Suprapubic skin (tissue), 4 donors: ENCODE measurements at regions not wholly inside any gene's neighbourhood (a gene's known extent, or its start where the extent isn't known, plus 50 kb on each side); places are given as distances from the start of the nearest gene placed in this dataset.

ENCODE experiments used
- DNase-seq, 2 donors: peaks; one replicate each; pipeline ENCODE4 v3.0.0-alpha.2; 2019; ENCODE audit warnings: low spot score in 2 of 2
- H3K27ac ChIP-seq: fragments of 200-600 bp; sonication (generic); one replicate; pipeline ENCODE4 v1.5.1; 2019
- H3K27me3 ChIP-seq: fragments of 200-600 bp; sonication (generic); one replicate; pipeline ENCODE4 v1.5.1; 2019
- H3K36me3 ChIP-seq: fragments of 200-600 bp; sonication (generic); one replicate; pipeline ENCODE4 v1.5.1; 2019
- H3K4me1 ChIP-seq: fragments of 200-600 bp; sonication (generic); one replicate; pipeline ENCODE4 v1.5.1; 2019
- H3K4me3 ChIP-seq: fragments of 200-600 bp; sonication (generic); one replicate; pipeline ENCODE4 v1.5.1; 2019; ENCODE audit warnings: mild to moderate bottlenecking
- H3K9me3 ChIP-seq: fragments of 200-600 bp; sonication (generic); one replicate; pipeline ENCODE4 v1.5.1; 2019
- CTCF ChIP-seq, 2 donors: fragments of 200-600 bp in 1 of 2; fragments of 450-650 bp in 1 of 2; sonication (generic) in 1 of 2; IDR thresholded peaks; one replicate each; pipeline ENCODE4 v1.5.1; 2016 to 2019; ENCODE audit warnings: antibody characterized with exemption in 2 of 2, mild to moderate bottlenecking in 1 of 2, moderate library complexity in 1 of 2
- EP300 ChIP-seq: sonication (generic); formaldehyde crosslinking; IDR thresholded peaks from one replicate; pipeline ENCODE4 v1.6.1; 2017; ENCODE audit warnings: antibody characterized with exemption
- POLR2A ChIP-seq, 2 donors: fragments of 450-650 bp; IDR thresholded peaks; one replicate each; pipeline ENCODE4 v1.6.1; 2017; ENCODE audit warnings: antibody characterized with exemption in 2 of 2, mild to moderate bottlenecking in 2 of 2, moderate library complexity in 2 of 2
- POLR2AphosphoS5 ChIP-seq, 3 donors: sonication (generic); formaldehyde crosslinking; IDR thresholded peaks; one replicate each; pipeline ENCODE4 v1.6.1; 2017; ENCODE audit warnings: antibody characterized with exemption in 3 of 3
- WGBS: methylation state at CpG from one replicate; pipeline ENCODE4 v1.1.5; 2018; 5-methylcytosine and 5-hydroxymethylcytosine counted together

GRCh38 chr9:135363596-135363995 is 116.0 kb upstream of the PPP1R26 start:
- WGBS, result 62% methylated on average over 4 of the region's 7 CpGs
- Histone ChIP-seq H3K27me3 (peaks cover 25% of the 10 kb centered on the region), H3K27ac (no peak overlapping the region), H3K4me1 (no peaks in the 10 kb centered on the region), H3K36me3 (no peaks in the 10 kb centered on the region), H3K9me3 (no peaks in the 10 kb centered on the region), H3K4me3 (no peak overlapping the region)
- TF ChIP-seq POLR2AphosphoS5 (IDR thresholded peaks at IDR 0.05) (no peak), EP300 (no peak), POLR2A (IDR thresholded peaks at IDR 0.05) (no peak), CTCF (IDR thresholded peaks at IDR 0.05) (no peak)
- no peak for DNase-seq

- Histone ChIP-seq H3K27me3 (peaks cover 24% of the 10 kb centered on the region), H3K27ac (no peak overlapping the region), H3K4me3 (no peak overlapping the region), H3K36me3 (no peaks in the 10 kb centered on the region), H3K9me3 (no peaks in the 10 kb centered on the region), H3K4me1 (no peaks in the 10 kb centered on the region)
- 72% methylated on average over 7 of the region's 10 CpGs for WGBS
- DNase-seq, result no peak
- TF ChIP-seq EP300, result no peak
- TF ChIP-seq CTCF (IDR thresholded peaks at IDR 0.05), result no peak
- no peak for TF ChIP-seq POLR2A (IDR thresholded peaks at IDR 0.05)
- TF ChIP-seq POLR2AphosphoS5 (IDR thresholded peaks at IDR 0.05), result no peak
Observed at GRCh38 chr9:135365013-135365768, 114.4 kb upstream of the PPP1R26 start.

- Histone ChIP-seq H3K27me3 (peaks cover 26% of the 10 kb centered on the region), H3K36me3 (no peaks in the 10 kb centered on the region), H3K4me3 (no peak overlapping the region), H3K9me3 (no peaks in the 10 kb centered on the region), H3K4me1 (no peaks in the 10 kb centered on the region), H3K27ac (no peak overlapping the region)
- TF ChIP-seq POLR2A (IDR thresholded peaks at IDR 0.05) (no peak), POLR2AphosphoS5 (IDR thresholded peaks at IDR 0.05) (no peak), CTCF (IDR thresholded peaks at IDR 0.05) (no peak), EP300 (no peak)
- 88% methylated on average over 3 of the region's 3 CpGs for WGBS
- DNase-seq, result no peak
Observed at GRCh38 chr9:135366104-135366503, 113.5 kb upstream of the PPP1R26 start.

- no peak overlapping the region for H3K27ac ChIP-seq
- no CpG with 5 or more reads among the region's 2 CpGs for WGBS
- H3K36me3 ChIP-seq, result no peaks in the 10 kb centered on the region
- H3K4me3 ChIP-seq, result no peak overlapping the region
- H3K9me3 ChIP-seq, result no peaks in the 10 kb centered on the region
- peaks cover 55% of the 10 kb centered on the region for H3K27me3 ChIP-seq
- no peak for DNase-seq
- no peaks in the 10 kb centered on the region for H3K4me1 ChIP-seq
- TF ChIP-seq CTCF (IDR thresholded peaks at IDR 0.05), result no peak
- TF ChIP-seq POLR2A (IDR thresholded peaks at IDR 0.05), result no peak
- TF ChIP-seq EP300, result no peak
- TF ChIP-seq POLR2AphosphoS5 (IDR thresholded peaks at IDR 0.05), result no peak
Observed at GRCh38 chr9:135369412-135369990, 110.1 kb upstream of the PPP1R26 start.
